ENCODE measurements at regions not wholly inside any gene's neighbourhood (a gene's known extent, or its start where the extent isn't known, plus 50 kb on each side); places are given as distances from the start of the nearest gene placed in this dataset.

GRCh38 chr16:73150786-73151185 is 102.9 kb upstream of the ZFHX3 start (continued):
- TF ChIP-seq CTCF (IDR thresholded peaks at IDR 0.05 in 2 of 3, conservative IDR thresholded peaks at IDR 0.05 in 1 of 3; ENCODE audit: borderline replicate concordance in 1 of 3, insufficient read depth in 1 of 3, low read depth in 2 of 3, low read length in 2 of 3), result no peak
- no peak for TF ChIP-seq CEBPB (IDR thresholded peaks at IDR 0.05; ENCODE audit: low read depth)
- TF ChIP-seq EGR1 (IDR thresholded peaks at IDR 0.05; ENCODE audit: low read depth), result no peak
- no peak for TF ChIP-seq EZH2 (IDR thresholded peaks at IDR 0.05)
- no peak for TF ChIP-seq ZNF274 (IDR thresholded peaks at IDR 0.05; ENCODE audit: low read depth, low read length)
- no peak for TF ChIP-seq REST (IDR thresholded peaks at IDR 0.05; ENCODE audit: low read depth)

- H3K4me2 ChIP-seq (ENCODE audit: low read length), result no peak overlapping the region
- BruUV-seq (replicated peaks), result no TSS peak
- no peak for TF ChIP-seq ELF1 (IDR thresholded peaks at IDR 0.05; ENCODE audit: borderline replicate concordance, low read depth)
- TF ChIP-seq CBX3 (IDR thresholded peaks at IDR 0.05; ENCODE audit: low read depth), result no peak
- TF ChIP-seq FOSL1 (IDR thresholded peaks at IDR 0.05; ENCODE audit: low read depth), result no peak
- no peak for TF ChIP-seq TCF7L2 (IDR thresholded peaks at IDR 0.05; ENCODE audit: borderline replicate concordance, extremely low read depth, insufficient read depth, insufficient read length)
- no peak for TF ChIP-seq CTCF (IDR thresholded peaks at IDR 0.05 in 2 of 3, conservative IDR thresholded peaks at IDR 0.05 in 1 of 3; ENCODE audit: borderline replicate concordance in 1 of 3, insufficient read depth in 1 of 3, low read depth in 2 of 3, low read length in 2 of 3)
- no peak for TF ChIP-seq CEBPB (IDR thresholded peaks at IDR 0.05; ENCODE audit: low read depth)
- TF ChIP-seq ZFX (IDR thresholded peaks at IDR 0.05), result no peak
- no peak for TF ChIP-seq JUND (IDR thresholded peaks at IDR 0.05)
- no peak for TF ChIP-seq REST (IDR thresholded peaks at IDR 0.05; ENCODE audit: low read depth)
- TF ChIP-seq ZNF274 (IDR thresholded peaks at IDR 0.05; ENCODE audit: low read depth, low read length), result no peak
- TF ChIP-seq POLR2A (IDR thresholded peaks at IDR 0.05; ENCODE audit: borderline replicate concordance, extremely low read depth, insufficient read depth, insufficient read length), result no peak
These were observed 101.4 kb upstream of the ZFHX3 start for GRCh38 chr16:73149334-73149733.

More at GRCh38 chr16:73149334-73149733, 101.4 kb upstream of the ZFHX3 start:
- H3K36me3 ChIP-seq (ENCODE audit: control insufficient read depth in 1 of 2, insufficient read depth in 2 of 2, low read length in 2 of 2), result no peaks in the 10 kb centered on the region
- no peak overlapping the region for H2AFZ ChIP-seq (ENCODE audit: low read depth, low read length, poor library complexity, severe bottlenecking)
- H3K9ac ChIP-seq (ENCODE audit: low read length), result no peak overlapping the region
- H3K4me1 ChIP-seq (ENCODE audit: control insufficient read depth in 1 of 2, insufficient read depth in 2 of 2, low read length in 2 of 2), result no peaks in the 10 kb centered on the region
- H3K27me3 ChIP-seq (ENCODE audit: insufficient read depth, low read length), result no peaks in the 10 kb centered on the region
- no peak for DNase-seq (ENCODE audit: low read depth, low spot score)
- intact Hi-C loops (cut with micrococcal nuclease), result no loop called here
- H3K4me3 ChIP-seq (replicated peaks in 1 of 2; ENCODE audit: low read depth in 1 of 2, low read length in 2 of 2), result no peak overlapping the region
- H4K20me1 ChIP-seq (ENCODE audit: insufficient read depth), result no peaks in the 10 kb centered on the region
- H3K9me3 ChIP-seq (ENCODE audit: control insufficient read depth in 1 of 2, insufficient read depth in 1 of 2, low read depth in 1 of 2, low read length in 2 of 2), result no peaks in the 10 kb centered on the region
- ChIA-PET POLR2A (no interaction called here), CTCF (no interaction called here), RAD21 (ENCODE audit: low non-redundant PET in 1 of 2, low total read pairs in 2 of 2, uncharacterized antibody in 2 of 2, unreplicated experiment in 2 of 2) (no interaction called here)
- no peak for ATAC-seq
- H3K27ac ChIP-seq (ENCODE audit: low read depth, low read length), result no peak overlapping the region
- no peaks in the 10 kb centered on the region for H3K79me2 ChIP-seq (ENCODE audit: insufficient read depth, low read length)
- no peaks in the 10 kb centered on the region for H3K9me2 ChIP-seq (ENCODE audit: insufficient read depth)
